ENCODE measurements at regions not wholly inside any gene's neighbourhood (a gene's known extent, or its start where the extent isn't known, plus 50 kb on each side); places are given as distances from the start of the nearest gene placed in this dataset.
A peak's percentile ranks its signal among the peaks of the same experiment; 100 is the strongest.

DNA sequence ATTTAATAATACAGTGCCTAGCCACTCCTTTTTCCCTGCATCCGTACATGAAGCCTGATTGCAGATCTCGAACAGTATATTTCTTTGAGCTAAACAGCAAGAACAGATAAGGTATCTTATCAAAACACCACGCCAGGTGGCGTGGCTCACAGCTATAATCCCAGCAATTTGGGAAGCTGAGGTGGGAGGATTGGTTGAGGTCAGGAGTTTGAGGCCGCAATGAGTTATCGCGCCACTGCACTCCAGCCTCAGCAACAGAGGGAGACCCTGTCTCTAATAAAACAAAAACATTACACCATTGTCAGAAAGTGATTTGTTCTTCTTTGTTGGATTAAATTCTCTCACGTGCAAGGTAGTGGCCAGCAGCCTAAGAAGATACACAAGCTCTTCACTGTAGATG lies 291.2 kb upstream of the DMRT1 start:
- no peak for DNase-seq

DNA sequence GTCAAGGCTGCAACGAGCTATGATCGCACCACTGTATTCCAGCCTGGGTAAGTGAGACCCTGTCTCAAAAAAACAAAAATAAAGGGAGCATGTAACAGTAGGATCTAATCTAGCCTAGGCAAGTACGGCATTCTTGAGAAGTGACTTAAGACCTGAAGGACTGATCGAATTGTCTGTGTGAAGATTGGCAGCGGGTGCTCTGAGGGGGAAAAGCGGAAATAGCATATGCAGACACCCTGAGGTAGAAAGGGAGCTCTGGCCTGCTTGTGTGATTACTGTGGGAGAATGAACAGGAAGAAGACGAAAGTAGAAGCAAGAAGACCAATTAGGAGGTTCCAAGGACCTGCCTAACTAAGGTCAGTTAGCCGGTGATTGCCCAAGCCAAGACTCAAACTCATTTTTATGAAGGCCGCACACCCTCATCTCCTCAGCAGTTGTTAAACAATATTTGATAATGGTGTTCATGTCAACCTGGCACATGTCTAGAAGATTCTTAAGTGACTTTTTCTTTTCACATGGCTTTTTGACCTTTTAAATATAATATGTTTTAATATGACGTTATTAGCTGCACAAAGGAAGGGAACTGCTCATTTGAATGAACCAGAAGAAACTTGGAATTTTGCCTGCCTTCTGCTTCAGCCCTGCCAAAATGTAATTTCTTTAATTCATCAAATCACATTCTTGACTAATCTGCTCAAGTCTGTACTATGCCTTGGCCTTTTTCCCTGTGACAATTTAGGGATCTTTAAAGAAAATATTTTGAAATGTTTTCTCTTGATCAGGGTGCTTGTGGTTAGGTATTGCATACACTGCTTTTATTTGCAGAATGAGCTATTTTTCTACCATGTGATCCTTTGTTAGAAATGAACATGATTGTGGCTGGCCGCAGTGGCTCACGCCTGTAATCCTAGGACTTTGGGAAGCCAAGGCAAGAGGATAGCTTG lies 289.2 kb upstream of the DMRT1 start:
- no peak for DNase-seq

DNA sequence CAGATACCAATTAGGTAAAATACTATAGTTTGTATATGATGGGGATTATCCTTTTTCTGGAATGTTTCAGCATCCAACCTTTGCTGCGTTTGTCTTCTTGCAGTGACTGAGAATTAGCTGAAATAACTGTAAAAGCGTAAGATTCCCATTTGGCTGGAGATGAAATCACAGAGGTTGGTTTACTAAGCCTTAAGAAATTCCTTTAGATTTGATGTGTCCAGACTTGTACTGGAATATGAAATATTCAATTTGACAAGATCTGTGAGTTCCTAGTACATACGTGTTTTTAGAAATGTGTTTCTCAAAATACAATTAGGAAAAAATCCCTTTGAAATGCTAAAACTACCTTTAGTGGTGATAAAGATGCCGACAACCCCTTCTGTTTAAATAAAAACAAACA lies 286.0 kb upstream of the DMRT1 start:
- DNase-seq: no peak

DNA sequence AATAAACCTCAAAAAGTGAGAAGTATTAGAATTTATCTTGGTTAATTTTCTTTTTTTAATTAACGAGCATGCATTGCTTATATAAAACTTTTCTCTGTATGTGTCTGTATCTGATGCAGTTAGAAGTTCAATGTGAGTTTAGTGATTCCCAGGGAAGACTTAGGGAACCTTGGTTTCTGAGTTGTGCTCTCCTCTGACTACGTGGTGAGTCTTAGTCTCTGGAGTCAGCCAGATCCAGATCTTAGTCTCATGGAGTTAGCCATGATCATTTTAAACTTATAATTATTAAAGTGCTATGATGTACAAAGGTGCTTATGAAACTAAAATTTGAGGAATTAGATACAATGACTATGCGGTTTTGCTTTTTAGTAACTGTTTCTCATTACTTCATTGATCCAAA lies 285.3 kb upstream of the DMRT1 start:
- DNase-seq: no peak

DNA sequence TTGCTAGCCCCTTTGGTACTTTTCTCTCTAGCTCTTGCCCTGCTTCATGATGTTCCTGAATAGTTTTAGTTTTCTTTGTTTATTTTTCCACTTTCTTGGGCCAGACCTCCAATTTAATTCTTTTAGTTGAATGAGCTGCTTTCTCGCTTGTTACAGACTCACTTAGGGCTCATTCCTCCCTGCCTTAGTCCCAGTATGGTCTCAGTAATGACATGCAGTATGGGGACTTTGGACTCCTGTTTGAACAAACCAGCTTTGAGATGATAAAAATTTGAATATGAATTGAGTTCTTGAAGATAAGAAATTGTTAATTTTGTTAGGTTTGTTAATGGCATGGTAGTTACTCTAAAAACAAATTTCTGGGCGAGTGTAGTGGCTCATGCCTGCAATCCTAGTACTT lies 284.8 kb upstream of the DMRT1 start:
- DNase-seq: no peak

DNA sequence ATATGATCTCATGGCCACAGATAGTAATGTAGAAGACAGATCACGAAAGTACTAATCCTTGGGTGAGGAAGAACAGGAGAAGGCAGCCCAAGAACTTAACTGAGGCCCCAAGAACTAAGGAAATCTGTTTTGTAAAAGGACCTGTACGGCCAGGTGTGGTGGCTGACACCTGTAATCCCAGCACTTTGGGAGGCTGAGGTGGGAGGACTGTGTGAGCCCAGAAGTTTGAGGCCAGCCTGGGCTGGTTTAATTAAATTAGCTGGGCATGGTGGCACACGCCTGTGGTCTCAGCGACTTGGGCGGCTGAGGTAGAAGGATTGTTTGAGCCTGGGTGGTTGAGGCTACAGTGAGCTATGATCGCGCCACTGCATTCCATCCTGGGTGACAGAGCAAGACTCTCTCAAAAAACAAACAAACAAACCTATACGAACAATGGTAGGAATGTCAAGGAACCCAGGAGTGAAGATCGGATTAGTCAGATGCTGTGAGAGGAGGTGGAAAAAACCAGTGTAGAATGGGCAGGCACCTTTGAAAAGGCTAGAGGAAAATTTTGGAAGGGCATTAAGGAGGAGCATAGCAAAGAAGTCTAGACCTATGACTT lies 283.8 kb upstream of the DMRT1 start:
- DNase-seq: no peak

DNA sequence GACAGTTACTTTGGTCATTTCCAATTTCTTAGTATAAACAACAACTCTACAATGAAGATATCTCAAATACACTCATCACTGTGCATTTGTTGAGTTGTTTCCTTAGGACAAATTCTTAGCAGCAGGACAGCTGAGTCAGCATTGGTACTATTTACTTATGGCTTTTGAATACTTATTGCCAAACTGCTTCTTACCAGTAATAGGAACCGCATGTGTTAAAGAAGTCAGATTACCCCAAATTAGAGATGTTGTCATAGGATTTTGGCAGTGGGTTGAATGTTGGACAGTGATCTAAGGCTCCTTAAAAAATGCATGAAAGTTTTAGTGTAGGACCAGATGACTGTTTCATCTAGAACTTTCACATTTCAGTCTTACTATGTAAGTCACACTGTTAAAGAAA lies 280.1 kb upstream of the DMRT1 start:
- no peak for DNase-seq

DNA sequence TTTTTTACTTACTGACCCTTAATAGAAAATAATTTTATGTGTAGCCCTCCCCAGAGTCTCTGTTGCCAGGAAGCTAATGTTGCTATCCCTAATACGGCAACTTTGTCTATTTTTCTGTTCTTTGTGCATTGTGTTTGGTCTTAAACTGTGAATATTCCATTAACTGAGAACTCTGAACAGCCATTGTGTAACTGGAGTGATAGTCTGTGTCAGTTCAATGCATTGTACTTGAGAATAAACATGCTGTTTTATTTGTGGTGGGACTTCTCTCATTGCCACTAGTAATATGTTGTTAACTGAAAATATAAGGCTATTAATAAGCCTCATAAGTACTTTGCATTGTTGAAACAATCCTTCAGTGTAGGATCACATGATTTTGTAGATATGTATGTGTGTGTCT lies 278.3 kb upstream of the DMRT1 start:
- DNase-seq: peak in 2 of 56 donors; percentile 20 to 74

DNA sequence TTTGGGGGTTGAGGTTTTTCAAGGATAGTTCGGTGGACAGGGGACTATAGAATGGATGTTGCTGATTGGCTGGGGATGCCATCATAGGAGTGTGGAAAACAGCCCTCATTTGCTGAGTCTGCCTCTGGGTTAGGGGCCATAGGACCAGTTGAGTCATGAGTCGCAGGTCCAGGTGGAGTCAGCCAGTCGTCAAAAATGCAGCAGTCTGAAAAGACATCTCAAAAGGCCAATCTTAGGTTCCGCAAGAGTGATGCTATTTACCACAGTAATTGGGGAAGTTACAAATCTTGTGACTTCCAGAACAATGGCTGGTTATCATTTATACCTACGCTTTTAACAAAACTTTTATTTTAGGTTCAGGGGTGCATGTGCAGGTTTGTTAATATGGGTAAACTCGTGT lies 276.0 kb upstream of the DMRT1 start:
- DNase-seq: no peak

GRCh38 chr9:567128-567746 lies 274.3 kb upstream of the DMRT1 start:
- no peak for DNase-seq

DNA sequence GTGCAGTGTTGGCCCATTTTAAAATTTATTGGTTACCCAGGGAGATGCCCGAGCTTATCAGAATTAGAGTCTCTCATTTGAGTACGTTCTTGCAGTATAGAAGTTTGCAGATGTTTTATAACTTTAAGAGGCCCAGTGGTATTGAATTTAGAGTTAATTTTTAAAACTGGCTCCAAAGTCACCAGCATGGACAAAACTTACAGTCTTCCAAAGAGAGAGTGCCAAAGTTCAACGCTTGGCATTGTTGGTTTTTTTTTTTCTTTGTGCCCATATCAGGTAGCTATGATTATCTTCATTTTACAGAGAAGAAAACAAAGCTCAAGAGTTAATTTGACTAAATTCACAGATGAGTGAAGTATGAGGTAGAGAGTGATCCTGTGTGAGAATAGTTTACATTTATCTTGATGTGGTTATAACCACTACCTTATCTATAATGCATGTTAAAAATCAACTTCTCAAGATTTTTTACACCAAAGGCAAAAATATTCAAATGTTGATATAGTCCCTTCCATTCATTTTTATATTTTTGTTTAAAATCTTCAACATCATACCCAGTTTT lies 273.7 kb upstream of the DMRT1 start:
- no peak for DNase-seq

- DNase-seq: no peak
These were observed 272.2 kb upstream of the DMRT1 start for GRCh38 chr9:569296-569695.

DNA sequence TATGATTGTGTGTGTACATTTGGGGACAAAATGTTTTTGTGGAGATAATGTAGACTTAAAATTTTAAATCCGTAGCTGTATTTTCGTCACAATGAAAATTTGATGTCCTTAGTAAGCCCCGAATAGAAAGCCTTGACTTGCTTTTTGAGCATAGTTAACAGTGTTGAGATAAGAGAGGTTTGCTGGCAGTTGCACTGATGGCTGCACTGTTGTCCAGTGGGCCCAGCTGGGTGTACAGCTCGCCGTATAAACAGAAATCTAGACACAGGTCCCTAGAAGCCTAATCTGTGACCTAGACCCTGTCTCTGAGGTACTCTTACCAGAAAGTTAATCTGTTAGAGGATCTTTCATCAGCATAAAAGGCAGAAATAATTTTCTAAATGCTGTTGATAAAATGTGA lies 271.3 kb upstream of the DMRT1 start:
- peak in 1 of 56 donors; percentile 23 for DNase-seq

DNA sequence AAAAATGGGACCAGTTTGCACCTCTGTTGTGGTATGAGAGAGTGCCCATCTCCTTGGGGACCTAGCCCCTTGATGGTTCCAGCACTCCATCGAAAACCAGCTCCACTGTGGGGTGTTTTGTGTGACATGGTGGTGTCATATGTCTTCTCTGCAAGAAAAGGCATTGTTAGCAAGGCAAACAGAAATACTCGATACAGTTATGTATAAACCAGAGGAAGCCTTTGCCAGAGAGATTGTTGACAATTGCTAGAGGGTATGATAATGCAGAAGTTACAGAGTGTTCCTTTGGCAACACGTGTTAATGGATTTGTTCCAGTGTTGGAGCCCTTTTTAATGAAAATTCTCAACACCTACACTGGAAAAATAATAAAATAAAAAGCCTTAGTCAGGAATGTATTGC lies 270.4 kb upstream of the DMRT1 start:
- peak in 1 of 56 donors; percentile 11 for DNase-seq

GRCh38 chr9:571741-572140 lies 269.8 kb upstream of the DMRT1 start:
- no peak for DNase-seq

DNA sequence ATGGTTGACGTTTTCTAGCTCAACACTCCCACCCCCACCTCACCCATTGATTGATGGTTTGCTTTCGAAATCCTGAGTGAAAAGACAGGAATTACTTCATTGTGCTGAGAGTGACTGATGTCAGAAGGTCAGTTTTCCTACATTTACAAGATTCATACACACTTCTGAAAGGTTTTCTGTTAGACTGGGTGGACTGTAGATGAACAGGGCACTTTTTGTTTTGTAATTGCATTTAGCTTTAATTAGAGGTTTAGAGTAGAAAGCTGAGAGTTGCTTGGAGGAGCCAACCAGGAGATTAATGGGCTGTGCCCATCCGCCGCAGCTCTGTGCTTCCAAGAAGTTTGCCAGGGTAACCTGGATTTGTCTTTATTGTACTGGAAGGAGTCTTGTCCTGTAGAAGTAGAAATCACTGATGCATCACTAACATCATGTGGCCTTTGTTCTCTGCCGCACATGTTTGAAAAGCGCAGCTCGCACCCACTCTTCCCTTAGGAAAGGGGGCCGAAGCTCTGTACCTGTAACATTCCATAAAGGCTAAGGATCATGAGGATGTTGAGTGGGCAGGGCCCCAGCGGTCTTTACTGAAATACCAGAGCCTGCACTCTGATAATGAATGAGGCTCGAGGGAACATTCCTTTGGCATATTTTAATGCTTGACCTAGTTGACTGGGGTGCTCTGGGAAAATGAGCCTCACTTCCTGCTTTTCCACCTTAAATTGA lies 267.6 kb upstream of the DMRT1 start:
- DNase-seq: peak in 1 of 56 donors; percentile 18

- no peak for DNase-seq
These were observed 266.4 kb upstream of the DMRT1 start for GRCh38 chr9:575139-575538.

DNA sequence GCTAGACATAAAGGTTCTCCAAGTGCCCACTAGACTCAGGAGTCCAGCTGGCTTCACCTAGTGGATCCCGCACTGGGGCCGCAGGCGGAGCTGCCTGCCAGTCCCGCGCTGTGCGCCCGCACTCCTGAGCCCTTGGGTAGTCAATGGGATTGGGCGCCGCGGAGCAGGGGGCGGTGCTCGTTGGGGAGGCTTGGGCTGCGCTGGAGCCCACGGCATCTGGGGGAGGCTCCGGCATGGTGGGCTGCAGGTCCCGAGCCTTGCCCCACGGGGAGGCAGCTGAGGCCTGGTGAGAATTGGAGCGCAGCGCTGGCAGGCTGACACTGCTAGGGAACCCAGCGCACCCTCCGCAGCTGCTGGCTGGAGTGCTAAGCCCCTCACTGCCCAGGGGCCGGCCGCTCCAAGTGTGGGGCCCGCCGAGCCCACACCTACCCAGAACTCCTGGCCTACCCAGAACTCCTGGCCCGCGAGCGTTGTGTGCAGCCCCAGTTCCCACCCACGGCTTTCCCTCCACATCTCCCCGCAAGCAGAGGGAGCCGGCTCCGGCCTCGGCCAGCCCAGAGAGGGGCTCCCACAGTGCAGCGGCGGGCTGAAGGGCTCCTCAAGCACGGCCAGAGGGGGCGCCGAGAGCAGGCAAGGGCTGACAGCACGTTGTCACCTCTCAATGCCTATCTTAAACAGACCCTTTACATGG lies 260.7 kb upstream of the DMRT1 start:
- DNase-seq: no peak

DNA sequence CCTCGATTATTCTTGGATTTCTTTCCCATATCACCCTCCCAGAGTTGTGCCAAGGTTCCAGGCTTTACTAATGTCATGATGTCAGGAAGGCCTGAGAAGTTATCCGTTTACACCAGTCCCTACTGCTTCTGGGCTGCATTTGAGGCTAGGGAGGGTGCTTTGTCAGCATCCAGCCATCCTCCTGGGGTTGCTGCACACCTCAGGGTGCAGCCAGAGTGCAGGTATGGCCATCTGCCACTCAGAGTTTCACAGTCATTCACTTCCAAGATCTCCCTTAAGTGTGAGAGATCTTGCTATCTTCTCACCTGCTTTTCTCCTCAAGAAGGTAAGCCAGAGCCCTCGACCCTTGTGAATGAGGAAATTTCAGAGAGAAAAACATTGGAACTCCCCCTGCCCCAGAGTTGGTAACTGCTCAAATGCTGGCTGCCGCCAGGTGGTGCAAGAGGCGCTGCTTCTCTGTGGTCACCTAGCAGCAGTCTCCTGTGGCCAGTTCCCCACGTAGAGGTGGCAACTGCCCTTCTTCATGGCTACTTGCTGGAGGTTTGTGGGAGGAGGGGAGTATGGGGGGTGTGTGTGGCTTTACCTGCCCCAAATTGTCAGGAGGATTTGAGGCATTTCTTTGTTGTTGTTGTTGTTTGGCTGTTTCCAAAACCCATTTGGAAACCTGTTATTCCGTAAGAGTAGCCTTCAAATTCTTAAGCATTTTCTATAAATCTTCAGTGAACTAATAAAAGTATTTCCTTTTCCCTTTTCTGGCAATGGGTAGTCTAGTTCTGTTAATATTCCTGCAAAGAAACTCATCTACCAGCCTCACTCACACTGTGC lies 259.6 kb upstream of the DMRT1 start:
- DNase-seq: no peak

DNA sequence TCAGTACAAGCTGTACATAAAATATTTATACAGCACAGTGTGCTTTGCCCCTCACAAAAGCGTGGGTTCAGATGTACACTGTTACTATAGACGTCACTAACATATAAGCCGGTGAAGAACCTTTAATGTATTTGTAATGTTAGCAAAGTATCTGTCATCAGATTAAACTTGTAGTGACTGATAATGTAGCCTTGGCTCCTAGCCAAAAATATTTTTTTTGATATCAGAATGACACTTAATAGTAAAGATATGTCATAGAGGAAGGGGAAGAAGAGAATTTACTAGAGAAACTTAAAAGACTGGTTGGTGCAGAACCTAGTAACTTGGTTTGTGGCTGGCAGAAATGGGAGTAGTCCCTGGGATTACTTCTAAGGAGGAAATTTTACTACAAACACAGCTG lies 258.7 kb upstream of the DMRT1 start:
- DNase-seq: no peak

Measured in amygdala (tissue), 56 donors.